CD4-positive, alpha-beta T cell treated with Interferon alpha-2 for 1 hour (primary cell): ENCODE measurements at regions not wholly inside any gene's neighbourhood (a gene's known extent, or its start where the extent isn't known, plus 50 kb on each side); places are given as distances from the start of the nearest gene placed in this dataset.

Source experiments
- DNase-seq, 2 donors: peaks; one replicate each; pipeline ENCODE4 v3.0.0-alpha.2; 2020 to 2022

DNA sequence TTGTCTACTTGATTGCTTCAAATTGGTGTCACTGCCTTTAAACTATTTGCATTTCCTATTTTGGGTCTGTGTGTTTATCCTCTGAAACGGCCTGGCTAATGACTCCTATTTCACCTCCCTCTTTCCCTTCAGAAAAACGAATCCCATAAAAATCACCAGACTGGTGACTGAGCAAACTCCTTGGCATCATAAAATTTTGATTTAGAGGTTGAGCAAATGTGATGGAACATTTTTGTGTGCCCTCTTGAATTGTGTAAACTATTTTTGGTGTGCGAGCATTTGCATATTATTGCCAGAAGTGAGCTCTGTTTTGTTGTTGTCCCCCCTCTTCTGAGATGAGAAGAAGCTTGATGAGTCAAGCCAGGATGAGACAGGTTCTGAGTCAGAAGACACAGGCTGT, 316.1 kb downstream of the AJAP1 start:
- no peak for DNase-seq

DNA sequence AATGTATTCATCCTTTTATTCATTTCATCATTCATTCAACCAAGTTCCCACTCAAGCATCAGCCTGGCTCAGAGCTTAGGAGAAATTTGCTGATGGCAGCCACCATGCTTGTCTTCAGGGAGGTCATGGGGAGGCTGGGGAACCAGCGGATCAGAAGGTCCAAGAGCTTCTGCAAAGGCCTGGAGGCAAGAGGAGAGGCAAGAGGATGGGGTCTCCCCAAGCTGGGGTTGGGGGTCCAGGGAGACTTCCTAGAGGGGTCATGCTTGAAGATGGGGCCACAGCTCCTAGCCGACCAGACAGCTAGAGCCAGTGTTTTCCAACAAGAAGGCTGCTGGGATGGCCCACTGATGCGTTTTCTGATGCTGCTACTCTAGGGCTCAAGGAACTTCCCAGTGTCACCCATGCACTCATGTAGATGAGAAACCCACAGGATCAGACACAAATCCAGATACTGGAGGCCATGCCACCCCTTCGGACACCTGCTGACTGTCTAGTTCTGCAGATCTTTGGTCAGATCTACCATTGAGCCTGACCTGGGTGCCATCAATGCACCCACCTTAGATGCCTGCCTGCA, 315.2 kb downstream of the AJAP1 start:
- DNase-seq = no peak

DNA sequence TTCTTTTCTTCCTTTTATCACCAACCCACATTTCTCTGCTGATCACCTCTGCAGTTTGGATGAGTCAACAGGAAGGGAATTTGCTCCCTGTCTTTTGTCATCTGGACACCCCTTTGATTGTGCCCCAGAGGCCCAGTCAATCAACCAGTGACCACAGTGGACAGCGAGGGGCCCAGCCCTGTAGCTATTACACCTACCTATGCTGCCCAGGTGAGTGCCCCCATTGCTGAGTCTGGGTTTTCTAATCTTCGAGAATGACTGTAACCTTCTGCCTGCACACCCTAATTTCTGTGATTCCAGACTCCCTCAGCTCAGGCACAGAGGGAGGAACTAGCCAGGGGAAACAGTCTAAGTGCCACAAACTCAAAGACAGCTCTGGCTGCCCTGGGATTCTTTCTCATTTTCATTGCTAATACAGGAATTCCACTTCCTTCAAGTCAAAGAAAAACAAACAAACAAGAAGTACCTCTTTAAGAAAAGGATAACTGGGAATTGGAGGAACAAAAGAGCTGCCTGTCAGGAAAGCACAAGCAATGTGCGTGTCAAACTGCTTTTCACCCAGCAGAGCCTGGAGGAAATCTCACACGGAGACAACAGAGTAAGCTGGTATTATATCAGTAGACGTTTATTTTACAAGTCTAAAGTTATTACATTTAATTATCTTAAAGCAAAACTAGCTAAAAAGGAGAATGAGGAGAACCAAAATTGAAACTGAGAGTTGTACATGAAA, 311.1 kb downstream of the AJAP1 start:
- no peak for DNase-seq

DNA sequence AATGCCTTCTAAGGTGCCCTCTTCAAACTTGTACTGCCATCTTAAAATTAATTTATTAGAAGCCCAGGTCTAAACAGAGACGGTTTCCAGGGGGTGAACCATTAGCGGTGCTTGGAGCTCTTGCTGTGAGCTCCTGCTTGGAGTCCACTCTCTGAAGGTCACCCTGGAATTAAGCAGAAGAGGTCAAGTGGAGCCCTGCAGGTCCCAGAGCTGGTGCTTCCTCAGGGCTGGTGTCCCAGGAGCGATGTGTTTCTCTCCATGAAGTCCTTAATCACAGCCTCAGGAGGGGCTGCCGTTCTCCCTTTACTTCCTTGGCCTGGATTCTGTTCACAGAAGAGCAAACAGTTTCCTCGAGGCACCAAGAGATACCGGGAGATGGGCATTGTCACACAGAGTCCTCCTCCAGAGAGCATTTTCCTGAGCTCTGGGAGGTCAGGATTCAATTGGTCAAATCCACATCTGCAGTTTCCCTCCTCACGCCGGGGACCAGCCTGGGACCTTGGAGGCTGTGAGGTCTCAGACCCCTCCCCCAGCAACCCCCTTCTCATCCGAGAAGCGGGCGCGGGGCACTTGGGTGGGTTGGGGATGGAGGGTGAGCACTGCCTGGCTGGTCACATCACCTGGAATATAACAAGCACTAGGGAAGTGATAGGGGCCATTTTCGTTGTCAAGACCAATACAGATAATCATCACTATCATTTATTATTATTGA, 310.4 kb downstream of the AJAP1 start:
- no peak for DNase-seq

DNA sequence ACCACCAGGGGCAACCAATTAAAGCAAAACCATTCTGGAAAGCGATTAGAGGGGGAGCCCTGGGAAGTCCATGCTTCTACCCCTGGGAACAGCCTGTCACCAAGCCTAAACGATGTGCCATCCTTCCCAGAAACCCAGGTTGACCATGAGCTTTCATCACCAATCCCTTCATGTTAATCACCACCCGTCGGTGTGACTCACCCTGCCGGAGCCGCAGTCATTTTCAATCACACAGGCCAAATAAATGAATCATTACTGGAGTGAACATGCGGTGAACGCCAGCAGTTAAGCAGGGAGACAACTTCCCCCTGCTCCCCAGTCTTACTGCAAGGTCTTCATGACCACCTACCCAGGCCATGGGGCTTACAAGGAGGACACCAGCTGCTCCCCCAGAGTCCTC, 308.8 kb downstream of the AJAP1 start:
- DNase-seq = no peak

DNA sequence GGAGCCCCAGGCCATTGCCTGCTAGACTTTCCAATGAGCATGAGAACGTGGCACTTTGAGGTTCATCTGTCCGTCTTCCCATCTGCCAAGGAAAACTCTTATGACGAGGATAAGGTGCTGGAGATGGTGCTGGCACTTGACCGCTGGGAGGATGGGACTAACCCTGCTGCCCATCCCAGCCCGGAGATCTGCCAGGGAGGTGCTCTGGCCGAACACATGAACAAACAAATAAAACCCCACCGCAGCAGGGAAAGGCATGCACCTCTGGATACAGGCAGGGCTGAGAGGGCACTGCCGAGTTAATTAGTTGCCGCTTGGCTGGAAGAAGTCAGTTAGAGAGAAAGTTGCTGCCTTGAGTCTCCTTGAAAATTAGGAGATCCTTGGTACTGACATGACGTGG, 308.4 kb downstream of the AJAP1 start:
- no peak for DNase-seq

DNA sequence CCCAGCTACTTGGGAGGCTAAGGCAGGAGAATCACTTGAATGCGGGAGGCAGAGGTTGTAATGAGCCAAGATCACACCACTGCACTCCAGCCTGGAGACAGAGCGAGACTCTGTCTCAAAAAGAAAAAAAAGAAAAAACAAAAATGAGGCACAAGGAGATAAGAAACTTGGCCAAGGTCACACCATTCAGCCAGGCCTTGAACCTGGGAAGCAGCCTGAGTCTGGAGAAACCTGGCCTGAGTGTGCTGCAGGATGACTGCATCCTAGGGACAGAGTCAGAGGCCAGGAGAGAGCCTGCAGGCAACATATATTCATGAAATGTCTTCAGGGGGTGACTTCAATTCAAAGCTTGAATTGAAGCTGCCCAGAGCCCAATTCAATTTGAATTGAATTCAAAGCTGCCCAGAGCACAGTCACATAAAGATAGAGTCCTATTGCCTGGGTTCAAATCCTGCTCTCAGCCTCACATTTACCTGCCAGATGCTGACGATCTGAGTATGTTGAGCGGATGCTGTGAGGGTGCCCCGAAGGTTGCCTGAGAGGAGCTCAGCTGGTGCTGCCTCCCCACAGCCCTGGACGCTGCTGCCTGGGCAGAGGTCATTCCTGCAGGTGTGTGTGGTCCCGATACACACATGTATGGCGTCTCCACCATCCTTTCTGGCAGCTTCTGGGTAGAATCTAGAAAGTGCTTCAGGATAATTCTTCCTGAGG, 307.7 kb downstream of the AJAP1 start:
- no peak for DNase-seq

DNA sequence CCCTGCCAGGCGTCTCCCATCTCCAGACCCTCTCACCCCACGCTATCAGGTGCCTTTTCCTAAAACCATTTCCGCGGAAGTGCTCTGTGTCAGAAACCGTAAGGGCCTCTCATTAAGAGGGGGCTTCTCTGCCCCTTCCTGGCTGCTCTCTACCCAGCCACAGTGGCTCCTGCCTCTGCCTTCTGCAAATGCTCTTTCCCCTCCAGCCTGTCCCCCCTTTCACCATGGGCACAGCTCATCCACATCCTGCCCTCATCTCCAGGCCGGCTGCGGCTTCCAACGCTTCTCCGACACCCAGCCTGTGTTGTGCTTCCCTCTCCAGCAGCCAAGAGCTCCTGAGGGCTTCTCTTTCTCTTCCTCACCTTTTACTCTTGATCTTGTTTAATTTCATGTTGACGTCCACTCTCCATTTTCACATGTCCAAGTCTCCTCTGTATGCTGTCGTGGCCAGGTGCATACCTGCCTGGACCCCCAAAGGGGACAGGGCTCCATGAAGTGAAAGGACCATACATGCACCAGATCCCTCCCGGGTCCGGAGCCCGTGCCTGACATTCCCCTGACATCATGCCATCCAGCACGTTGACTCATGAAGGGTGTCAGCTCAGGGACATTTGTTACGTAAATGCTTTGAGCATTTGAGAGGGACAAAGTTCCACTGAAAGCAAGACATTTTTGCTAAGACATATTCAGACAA, 306.5 kb downstream of the AJAP1 start:
- no peak for DNase-seq

DNA sequence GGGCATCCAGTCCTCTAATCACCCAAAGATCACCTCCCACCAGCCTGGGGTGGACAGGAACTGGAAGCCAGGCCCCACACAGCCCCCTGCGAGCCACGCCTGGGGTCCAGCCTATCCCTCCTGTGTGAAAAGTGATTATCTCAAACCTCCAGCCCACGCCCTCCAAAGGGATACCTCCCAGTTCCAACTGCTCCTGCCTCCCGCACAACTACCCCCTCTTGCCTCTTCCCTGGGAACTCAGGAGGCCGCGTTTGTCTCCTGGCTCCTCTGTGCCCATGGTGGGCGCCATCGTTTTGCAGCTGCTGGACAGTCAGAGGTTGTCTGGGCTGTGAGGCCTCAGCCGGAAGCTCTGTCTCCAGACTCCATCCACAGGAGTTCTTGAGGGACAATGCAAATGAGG, 305.9 kb downstream of the AJAP1 start:
- no peak for DNase-seq

DNA sequence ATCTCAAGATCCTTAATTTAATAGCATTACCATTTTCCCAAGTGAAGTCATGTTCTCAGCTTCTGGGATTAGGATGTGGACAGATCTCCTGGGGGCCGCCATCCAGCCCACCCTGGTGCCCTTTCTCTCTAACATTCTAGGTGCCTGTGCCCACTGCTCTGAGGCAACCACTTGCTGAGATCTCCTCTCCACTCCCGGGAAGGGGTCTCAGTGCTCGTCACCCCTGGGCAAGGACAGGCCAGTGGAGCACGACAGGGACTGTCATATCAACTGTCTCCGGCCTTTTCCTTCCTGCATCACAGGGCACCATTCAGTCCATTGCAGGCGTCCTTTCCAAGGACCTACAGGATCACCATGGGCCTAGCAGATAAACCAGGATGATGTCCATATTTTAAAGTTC, 304.8 kb downstream of the AJAP1 start:
- DNase-seq = no peak

DNA sequence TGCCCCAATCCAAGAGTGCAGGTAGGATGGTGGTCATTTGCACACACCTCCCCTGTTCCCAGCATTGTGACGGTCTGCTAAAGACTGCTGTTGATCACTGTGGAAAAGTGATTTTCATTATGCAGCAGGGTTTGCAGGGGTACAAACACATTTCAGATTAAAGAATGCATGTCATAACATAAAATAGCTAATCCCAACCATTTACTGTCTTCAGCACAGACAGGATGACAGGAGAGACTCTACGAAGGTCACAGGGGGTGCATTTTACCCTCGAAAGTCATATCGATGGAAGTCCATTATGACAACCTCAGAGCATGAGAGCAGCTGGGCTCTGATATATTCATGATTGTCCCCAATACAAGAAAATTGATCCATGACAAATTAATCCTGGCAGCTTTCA, 302.6 kb downstream of the AJAP1 start:
- DNase-seq = no peak

DNA sequence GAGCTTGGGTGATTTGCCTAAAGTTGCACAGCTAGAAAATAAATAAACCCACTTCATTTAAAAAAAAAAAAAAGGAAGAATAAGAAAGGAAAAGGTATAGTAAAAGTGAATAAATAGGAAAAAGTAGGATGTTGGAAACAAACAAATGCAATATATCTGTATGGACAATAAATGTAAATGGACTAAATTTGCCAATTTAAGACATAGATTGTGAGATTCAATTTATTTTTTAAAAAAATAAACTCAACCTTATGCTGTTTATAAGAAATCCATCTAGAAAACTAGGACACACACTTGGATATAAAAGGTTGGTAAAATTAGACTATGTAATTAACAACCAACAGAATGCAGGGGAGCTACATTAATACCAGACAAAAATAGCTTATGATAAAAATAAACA, 300.0 kb downstream of the AJAP1 start:
- DNase-seq = no peak

DNA sequence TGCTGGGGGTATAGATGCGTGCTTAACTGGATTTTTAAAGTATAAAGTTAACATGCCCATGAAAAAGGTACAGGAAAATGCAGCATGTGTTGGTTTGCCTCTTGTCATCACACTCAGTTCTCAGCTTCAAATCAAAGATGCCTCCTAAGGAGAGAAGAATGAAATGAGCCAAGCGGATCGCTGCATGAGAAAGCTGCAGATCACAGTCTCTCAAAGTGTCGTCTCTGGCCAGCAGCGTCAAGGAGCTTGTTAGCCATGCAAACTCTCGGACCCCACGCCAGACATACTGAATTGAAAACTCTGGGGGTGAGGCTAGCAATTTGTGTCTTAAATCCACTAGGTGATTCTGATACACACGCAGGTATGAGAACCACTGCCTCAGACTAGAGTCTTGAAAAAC, 297.2 kb downstream of the AJAP1 start:
- no peak for DNase-seq

DNA sequence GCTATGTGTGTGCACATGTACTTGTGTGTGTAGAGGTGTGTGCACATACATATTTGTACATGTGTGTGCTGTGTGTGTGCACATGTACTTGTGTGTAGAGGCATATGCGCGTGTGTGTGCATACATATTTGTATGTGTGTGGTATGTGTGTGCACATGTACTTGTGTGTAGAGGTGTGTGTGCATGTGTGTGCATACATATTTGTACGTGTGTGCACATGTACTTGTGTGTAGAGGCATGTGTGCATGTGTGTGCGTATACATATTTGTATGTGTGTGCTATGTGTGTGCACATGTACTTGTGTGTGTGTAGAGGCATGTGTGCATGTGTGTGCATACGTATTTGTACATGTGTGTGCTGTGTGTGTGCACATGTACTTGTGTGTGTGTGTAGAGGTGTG, 291.9 kb downstream of the AJAP1 start:
- no peak for DNase-seq

DNA sequence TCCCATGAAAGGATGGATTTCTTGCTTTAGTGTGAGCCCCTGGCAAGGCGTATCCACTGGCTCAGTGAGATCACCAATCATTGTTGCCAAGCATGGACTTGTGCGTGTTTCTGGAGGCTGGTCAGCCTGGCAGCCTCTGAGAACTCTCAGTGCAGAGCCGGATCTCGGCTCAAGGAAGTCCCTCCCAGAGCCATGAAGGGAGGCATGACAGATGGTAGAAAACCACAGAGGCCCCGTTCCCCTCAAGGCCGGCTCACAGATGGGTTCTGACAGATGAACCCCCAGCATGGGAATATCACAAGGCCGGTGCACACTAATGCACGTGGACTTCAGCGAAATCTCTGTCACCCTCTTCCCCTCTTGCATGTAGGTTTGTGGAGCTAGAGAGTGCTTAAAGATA, 290.5 kb downstream of the AJAP1 start:
- DNase-seq = no peak

DNA sequence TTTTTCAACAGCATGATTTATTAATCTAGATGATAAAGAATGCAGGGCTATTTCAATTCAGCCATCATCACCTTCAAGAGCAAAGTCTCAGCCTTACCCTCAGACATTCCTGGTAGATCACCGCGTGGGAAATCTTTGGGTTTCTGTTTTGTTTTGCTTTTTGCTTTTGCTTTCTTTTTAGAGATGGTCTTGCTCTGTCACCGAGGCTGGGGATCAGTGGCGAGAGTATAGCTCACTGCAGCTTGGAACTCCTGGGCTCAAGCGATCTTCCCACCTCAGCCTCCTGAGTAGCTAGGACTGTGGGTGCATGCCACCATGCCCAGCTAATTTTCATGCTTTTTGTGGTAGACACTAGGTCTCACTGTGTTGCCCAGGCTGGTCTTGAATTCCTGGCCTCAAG, 289.7 kb downstream of the AJAP1 start:
- DNase-seq = no peak

DNA sequence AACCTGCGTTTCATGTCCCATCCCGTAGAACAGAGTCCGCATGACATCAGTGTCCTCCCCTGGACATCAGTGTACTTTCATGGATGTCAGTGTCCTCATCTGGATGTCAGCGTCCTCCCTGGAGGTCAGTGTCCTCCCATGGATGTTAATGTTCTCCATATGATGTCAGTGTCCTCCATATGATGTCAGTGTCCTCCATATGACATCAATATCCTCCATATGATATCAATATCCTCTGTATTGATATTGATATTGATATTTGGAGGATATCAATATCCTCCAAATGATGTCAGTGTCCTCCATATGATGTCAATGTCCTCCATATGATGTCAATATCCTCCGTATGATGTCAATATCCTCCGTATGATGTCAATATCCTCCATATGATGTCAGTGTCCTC, 284.9 kb downstream of the AJAP1 start:
- DNase-seq = no peak

DNA sequence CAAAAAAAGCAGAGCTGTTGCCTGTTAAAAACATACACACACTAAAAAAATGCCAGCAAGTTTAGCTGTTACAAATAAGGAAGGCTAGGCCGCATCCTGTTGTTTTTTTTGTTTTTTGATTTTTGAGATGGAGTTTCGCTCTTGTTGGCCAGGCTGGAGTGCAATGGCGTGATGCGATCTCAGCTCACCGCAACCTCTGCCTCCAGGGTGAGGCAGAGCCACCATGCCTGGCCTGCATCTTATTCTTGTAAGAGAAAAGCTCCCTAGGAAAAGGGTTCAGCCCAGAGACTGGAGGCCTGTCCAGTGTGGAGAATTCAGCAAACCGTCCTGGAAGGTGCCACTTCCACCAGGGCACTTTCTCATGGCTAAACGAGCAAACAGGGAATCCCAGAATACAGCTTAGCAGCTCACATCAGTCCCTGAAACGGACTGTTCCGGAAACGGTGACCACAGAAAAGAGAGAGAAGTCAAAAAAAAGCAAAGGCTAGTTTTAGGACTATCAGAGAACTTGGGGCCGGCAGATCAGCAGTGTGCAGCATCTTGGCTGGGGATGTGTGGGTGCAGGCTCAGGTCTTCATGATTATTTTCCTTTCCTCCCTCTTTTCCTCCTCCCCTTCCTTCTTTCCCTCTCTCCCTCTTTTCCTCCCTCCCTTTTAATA, 283.6 kb downstream of the AJAP1 start:
- no peak for DNase-seq

DNA sequence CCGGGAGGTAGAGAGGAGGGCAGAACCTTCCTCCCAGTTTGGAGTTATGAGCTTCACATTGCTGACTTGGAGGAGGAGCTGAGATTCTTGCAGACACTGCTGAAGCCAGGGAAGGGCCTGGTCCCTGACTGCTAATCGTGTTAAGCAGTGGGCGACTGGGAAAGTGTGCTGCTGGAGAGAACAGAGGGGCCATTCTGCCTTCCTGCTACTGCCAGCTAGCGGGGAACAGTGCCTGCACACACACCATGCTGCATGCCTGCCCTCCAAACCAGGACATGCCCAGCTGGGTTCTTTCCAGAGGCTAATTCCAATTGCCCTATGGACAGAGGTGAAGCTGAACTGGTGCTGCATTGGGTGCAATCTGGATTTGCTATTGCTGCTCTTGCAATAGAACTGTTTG, 281.4 kb downstream of the AJAP1 start:
- DNase-seq = no peak

DNA sequence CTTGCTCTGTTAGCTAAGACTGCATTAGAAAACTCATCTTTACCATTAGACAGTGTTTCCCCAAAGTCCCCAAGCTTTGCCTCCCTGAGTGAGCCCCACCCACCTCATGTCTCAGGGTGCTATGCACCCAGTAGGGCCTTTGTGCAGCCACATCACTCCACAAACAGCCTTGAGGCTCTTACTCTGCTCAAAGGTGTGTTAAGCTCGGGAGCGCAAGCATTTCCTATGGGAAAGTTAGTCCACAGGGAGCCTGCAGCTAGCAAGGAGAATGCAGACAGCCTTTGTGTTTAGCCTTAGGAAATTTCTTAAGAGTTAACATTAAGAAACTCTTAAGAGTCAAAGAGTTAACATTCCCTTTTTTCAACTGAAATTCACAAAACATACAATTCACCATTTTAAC, 278.8 kb downstream of the AJAP1 start:
- no peak for DNase-seq

DNA sequence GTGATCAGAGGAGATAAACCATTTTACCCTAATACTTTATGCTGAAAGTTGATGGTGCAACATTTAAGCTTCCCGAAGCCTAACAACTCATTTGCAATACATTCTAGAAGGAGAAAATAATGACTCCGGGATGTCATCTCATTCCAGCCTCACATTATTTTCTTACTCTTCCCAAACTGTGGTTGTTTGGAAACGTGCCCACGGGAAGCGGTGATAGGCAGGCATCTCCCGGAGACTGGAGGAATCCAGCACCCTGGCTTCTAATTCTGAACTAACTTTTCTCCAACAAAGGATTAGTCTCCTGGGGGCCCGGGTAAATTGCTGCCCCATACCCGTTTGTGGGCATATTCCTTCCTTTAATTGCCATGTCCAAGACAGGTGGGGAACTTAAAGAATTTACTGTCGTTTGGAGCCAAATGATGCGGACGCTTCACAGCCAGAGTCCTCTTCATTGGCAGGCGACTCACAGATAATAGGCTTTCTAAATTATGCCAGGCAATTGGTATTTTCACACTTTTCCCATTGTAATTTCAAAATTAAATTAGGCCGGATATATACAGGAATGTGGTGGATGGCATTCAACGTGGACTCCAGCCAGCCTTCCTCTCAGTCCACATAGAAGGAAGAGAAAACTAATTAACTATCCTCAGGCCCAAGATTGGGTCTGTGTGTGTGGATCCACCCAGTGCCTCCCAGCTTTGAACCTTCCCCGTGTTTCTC, 278.1 kb downstream of the AJAP1 start:
- DNase-seq = no peak

DNA sequence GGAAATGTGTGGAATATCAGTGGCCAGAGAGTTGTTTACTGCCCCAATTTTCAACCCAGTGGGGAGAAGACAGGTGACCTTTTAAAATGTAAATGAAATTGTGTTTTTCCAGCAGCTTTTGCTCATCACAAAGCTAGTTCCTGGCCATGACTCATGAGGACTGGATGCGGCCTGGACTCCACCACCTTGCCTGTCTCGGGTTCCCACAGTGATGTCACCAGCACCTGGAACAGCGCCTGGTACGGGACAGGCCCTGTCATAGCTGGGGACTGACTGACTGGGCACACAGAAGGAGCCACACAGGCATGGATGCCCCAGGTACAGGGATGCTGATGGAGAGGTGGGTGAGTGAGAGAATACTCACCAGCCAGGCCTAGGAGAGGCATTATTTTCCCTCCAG, 277.1 kb downstream of the AJAP1 start:
- DNase-seq = no peak
